Astrocyte of the cerebellum (primary cell): ENCODE measurements at regions not wholly inside any gene's neighbourhood (a gene's known extent, or its start where the extent isn't known, plus 50 kb on each side); places are given as distances from the start of the nearest gene placed in this dataset.

Experiments
- DNase-seq: peaks from one replicate; pipeline ENCODE4 v3.0.0-alpha.2; 2011; ENCODE audit warnings: low read depth
- H3K4me3 ChIP-seq: 2 replicates; pipeline ENCODE4 v1.5.1; 2011; ENCODE audit warnings: mild to moderate bottlenecking, low read depth, low read length, moderate library complexity
- CTCF ChIP-seq: IDR thresholded peaks from 2 replicates; pipeline ENCODE4 v1.5.1; 2012; ENCODE audit warnings: low read length, low read depth, moderate library complexity, mild to moderate bottlenecking; ENCODE audit errors: missing control alignments
- in situ Hi-C: cut with HindIII; loops from 2 replicates; pipeline ENCODE4 v1.10.0; 2017; ENCODE audit warnings: low sequenced_read_pairs

GRCh38 chr10:17510242-17510908, 56.0 kb upstream of the ST8SIA6 start:
- no peak overlapping the region for H3K4me3 ChIP-seq
- DNase-seq, result no peak
- in situ Hi-C loops, result no loop called here
- no peak for TF ChIP-seq CTCF

- in situ Hi-C loops, result no loop called here
These were observed 53.1 kb upstream of the ST8SIA6 start for GRCh38 chr10:17507538-17507937.

DNA sequence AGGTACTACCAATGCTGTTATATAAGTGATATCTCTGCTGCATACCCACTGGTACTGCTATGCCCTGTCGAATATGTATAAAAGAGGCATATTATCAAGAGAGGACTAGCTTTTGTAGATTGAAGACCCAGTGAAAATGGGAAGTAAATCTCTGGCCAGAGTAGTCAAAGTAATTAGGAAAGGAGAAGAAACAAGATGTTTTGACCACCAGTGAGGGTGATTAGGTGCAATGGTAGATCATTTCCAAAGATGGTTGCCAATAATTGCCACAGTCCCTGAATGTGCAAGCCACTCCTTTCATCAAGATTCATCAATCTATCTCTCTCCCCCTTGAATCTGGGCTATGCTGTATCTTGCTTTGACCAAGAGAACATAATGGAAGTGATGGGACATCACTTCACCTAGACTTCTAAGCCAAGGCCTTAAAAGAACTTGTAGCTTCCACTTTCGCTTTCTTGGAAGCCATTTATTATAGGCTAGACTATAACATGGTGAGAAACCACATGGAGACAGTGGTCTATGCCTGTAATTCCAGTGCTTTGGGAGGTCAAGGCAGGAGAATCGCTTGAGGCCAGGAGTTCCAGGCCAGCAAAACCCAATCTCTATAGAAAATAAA, 52.6 kb upstream of the ST8SIA6 start:
- in situ Hi-C loops, result no loop called here
- TF ChIP-seq CTCF, result no peak
- no peak for DNase-seq
- H3K4me3 ChIP-seq, result no peak overlapping the region

More at GRCh38 chr10:17507538-17507937, 53.1 kb upstream of the ST8SIA6 start:
- no peak for TF ChIP-seq CTCF
- H3K4me3 ChIP-seq, result no peak overlapping the region
- DNase-seq, result no peak

DNA sequence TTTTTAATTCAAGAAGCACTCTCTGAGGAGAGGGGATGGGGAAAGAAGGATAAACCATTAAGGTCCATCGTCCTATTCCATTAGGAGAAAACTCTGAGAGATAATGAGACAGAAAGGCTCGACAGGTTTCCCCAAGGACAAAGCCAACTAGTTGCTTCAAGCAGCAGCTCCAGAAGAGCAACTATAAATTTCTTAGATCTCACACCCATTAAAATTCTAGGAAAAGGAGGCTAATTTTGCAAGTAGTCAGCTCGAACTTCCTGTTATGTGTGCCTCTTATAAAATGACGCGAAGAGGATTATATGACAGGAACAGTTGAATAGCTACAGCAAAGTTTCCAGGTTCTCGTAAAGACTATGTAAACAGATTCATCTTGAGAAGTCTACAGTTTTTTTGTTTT, 52.0 kb upstream of the ST8SIA6 start:
- no peak for DNase-seq
- TF ChIP-seq CTCF, result no peak
- H3K4me3 ChIP-seq, result no peak overlapping the region
- in situ Hi-C loops, result no loop called here

- no peak for TF ChIP-seq CTCF
- in situ Hi-C loops, result no loop called here
- no peak for DNase-seq
- no peak overlapping the region for H3K4me3 ChIP-seq
These were observed 50.3 kb upstream of the ST8SIA6 start for GRCh38 chr10:17504547-17505245.
